DOHH2 (cell line): ENCODE measurements at regions not wholly inside any gene's neighbourhood (a gene's known extent, or its start where the extent isn't known, plus 50 kb on each side); places are given as distances from the start of the nearest gene placed in this dataset.

Experiments used
- EZH2phosphoT487 ChIP-seq: fragments of 200-600 bp; sonication (generic); IDR thresholded peaks from 2 replicates; pipeline ENCODE4 v1.6.1; 2017; ENCODE audit warnings: borderline replicate concordance, mild to moderate bottlenecking, antibody characterized with exemption, low read length, moderate library complexity, mixed read lengths
- TF ChIP-seq, protein P1 (sequence below): fragments of 200-600 bp; sonication (generic); IDR thresholded peaks from one replicate; pipeline ENCODE4 v1.5.1; 2014; ENCODE audit warnings: antibody characterized with exemption, mild to moderate bottlenecking, low read depth, low read length; ENCODE audit not compliant: poor library complexity, severe bottlenecking

DNA sequence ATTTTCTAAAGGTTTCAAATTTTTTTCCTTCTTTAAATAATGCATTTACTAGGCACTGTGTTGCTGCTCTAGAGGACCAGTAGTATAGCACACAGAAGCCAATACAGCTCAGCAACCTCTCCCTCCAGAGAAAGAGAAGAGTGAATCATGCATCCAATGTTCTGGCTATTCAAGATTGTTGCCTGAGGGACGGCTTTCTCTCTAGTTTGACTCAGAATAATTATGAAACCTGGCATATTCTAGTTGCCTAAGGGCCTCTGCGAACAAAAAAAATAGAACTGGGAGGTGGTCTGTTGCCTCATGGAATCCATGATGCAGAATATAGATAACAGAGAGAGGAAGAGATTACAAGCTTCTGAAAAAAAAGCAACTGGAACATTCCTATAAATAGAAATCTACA lies 1233.3 kb upstream of the PABPC4L start:
- TF ChIP-seq, protein P1, sequence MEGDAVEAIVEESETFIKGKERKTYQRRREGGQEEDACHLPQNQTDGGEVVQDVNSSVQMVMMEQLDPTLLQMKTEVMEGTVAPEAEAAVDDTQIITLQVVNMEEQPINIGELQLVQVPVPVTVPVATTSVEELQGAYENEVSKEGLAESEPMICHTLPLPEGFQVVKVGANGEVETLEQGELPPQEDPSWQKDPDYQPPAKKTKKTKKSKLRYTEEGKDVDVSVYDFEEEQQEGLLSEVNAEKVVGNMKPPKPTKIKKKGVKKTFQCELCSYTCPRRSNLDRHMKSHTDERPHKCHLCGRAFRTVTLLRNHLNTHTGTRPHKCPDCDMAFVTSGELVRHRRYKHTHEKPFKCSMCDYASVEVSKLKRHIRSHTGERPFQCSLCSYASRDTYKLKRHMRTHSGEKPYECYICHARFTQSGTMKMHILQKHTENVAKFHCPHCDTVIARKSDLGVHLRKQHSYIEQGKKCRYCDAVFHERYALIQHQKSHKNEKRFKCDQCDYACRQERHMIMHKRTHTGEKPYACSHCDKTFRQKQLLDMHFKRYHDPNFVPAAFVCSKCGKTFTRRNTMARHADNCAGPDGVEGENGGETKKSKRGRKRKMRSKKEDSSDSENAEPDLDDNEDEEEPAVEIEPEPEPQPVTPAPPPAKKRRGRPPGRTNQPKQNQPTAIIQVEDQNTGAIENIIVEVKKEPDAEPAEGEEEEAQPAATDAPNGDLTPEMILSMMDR, result no peak
- no peak for TF ChIP-seq EZH2phosphoT487
